GM19324 (cell line): ENCODE measurements at regions not wholly inside any gene's neighbourhood (a gene's known extent, or its start where the extent isn't known, plus 50 kb on each side); places are given as distances from the start of the nearest gene placed in this dataset.

ENCODE experiments used
- ATAC-seq: cut with Tn5 transposase; IDR thresholded peaks from one replicate; pipeline ENCODE4 v1.9.1; 2021; ENCODE audit warnings: mild to moderate bottlenecking, moderate library complexity; ENCODE audit not compliant: unreplicated experiment, low FRiP score

DNA sequence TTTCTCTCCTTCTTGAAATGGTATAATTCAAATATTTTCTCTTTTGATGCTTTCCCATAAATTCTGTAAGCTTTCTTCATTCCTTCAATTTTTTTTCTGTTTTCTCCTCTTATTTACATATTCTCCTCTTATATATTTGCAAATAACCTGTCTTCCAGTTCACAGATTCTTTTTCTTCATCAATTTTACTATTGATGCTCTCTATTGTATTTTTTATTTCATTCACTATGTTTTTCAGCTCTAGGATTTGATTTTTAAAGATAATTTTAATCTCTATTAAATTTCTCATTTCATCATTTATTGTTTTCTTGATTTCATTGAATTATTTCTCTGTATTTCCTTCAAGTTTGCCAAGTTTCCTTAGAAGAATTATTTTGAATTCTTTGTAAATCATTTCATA, 54.0 kb upstream of the PRPS1L1 start:
- ATAC-seq: no peak

DNA sequence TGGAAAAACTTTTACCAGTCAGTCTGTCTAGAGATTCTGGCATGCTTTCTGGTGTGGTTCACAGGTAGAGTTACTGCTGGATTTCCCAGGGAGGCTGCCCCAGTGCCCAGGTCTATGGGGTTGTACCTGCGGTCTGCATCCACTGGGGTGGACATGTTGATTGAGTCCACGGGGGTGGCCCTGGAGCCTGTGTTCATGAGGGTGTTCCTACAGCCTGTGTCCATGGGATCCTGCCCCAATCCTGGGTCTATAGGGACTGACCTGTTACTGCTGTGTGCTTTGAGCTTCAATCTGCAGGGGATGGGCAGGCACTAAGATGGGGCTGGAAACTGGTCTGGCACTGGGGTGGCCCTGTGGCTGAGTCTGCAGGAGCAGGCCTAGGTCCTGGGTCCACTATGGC, 54.5 kb upstream of the PRPS1L1 start:
- ATAC-seq: no peak

DNA sequence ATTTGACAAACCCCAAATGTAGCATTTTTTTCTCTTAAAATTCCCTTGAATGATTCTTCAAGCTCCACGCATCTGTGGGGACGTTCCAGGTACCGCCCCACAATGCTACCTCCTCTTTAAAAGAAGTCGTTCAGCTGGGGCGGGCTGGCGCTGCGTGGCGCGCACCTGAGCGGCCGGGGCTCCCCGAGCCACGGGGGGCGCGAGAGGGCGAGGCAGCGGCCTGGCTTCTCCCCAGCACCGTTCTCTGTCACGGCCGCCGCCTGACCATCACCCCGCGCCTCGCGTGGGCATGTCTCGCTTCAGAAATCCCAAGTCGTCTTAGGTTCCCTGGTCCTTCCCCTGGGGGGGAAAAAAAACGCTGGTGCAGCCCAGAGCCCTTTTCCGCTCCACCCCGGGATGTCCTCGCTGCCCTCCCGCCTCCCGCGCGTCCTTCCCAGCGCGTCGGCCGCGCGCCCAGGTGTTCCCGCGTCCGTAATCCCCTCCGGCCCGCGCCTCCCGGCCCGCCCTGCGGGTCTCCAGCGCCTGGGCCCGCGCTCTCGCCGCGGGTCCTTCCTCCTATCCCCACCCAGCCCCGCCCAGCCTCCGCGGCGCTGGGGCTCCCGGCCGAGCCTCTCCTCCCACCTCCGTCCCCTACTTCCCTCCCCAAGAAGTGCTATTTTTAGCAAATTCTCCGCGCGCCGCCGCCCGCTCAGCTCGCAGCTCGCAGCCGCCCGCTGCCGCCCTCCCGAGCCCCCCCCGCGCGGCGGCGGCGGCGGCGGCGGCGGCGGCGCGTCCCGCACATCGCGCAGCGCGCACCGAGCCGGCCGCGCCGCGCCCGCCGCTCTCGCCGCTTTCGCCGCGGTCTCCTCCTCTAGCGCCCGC, 58.7 kb upstream of the PRPS1L1 start:
- no peak for ATAC-seq

DNA sequence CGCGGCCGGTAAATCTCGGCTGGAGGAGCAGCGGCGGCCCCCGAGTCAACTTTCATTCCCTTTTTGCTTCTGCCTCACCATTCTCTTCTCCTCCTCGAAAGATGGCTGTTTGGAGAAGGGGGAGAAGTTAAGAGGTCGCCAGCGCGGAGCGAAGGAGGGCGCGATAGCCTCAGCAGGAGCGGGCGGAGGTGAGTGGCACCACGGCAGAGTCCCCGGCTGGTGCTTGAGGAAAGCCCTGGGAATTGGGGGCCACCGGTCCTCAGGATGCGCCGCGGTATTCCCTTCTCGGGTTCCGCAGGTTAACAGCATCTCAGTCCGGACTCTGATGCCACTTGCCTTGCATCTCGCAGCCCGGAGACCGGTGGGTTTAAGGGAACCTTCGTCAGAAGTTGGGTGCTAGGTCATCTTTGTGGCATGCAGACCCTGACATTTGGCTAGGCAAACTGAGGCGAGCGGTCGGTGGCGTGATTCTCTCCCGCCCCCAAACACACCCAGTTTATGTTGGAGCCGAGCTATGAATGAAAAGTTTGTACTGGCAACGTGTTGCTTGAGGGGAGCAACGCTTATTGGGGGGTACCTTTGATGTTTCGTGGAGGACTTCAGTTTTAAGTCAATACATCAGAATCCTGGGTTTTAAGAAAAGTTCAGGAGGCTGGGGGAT, 59.5 kb upstream of the PRPS1L1 start:
- no peak for ATAC-seq

DNA sequence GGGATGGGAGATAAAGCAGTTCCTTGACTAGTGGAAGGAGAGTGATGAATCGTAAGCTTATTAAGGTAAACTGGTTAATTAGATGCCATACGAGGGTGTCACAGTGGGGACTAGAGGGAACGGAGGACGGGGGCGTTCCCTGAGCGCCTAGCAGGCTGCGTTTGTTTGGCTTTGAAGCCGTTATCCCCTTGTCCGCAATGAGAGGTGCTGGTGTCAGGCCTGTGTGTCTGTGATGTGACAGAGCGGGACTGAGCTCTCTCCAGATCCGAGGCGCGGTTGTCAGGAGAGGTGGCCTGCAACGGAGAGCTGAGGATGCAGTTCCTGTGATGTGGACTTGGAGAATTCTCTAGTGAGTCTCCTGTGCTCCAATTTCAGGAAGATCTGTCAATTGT, 60.0 kb upstream of the PRPS1L1 start:
- ATAC-seq: no peak

DNA sequence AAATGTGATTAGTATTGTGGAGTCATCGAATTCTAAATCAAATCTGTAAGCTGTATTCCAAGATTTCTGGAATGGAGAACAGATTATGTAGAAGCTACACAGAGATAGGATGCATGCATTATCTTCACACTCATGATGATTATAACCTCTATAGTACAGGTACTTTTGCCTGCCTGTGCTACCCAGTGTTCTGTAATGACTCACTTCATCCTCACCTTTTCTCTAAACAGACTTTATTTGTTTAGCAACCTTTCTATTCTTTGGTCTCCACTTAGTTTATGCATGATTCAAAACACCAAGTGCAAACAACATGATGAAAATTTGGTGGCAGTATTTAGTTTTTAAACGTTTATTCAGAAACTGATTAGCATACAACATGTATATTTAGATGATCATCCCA, 68.4 kb upstream of the PRPS1L1 start:
- no peak for ATAC-seq

DNA sequence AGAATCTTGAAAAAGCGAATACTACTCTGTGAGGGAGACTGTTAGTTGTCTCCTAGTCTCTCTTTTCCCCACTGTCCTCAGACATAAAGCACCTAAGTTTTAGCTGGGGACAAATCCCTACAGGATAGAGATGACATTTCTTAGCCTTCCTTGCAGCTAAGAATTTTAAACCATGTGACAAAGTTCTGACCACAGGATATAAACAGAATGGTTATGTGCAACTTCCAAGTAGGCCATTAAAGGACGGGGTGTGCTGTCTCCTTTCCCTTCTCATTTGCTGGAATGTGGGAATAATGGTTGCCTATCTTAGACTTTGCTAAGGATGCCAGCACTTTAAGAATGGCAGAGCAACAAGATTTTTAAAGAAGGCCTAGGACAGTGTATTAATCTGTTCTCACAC, 74.9 kb upstream of the PRPS1L1 start:
- ATAC-seq: no peak

DNA sequence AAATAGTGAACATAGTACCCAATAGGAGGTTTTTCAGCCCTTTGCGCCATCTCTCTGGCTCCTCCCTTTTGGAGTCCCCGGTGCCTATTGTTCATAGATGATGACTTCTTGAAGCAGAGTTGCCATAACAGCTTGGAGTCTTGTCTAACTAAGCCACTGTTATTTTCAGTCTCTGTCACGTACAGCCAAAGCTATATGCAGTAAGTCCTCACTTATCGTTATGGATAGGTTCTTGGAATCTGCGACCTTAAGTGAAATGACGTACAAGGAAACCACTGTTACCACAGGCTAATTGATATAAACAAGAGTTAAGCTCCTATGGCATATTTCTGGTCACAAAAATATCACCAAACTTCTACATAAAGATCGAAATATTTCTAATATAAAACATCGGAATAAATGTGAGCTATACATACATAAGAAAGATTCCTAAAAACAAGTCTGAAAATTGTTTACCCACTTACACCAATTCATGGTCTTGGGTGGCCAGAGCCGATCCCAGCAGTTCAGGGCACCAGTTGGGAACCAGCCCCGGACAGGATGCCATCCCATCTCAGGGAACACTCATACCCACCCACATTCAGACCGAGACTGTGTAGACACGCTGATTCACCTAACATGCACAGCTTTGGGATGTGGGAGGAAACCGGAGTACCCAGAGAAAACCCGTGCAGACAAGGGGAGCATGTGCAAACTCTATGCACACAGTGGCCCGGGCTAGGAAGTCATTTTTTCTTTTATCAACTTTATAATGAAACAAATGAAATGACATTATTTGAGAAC, 76.0 kb upstream of the PRPS1L1 start:
- ATAC-seq: no peak

DNA sequence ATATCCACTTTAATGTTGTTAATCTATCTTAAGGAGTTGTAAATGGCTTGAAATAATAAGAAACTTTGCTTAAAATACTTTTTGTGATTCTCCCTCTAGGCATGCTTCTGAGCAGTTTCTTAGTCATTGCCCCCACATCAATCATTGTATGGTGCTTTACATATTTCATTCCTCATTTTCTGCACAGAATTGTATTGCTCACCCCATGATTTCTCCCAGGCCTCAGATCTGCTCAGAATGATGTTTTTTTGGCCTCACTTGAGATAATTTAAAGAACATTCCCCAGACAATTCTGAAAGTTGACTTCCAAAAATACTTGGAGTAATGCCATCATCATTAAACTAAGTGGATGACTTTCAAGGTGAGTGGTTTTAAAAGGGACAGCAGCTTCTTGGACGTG, 82.1 kb upstream of the PRPS1L1 start:
- no peak for ATAC-seq

DNA sequence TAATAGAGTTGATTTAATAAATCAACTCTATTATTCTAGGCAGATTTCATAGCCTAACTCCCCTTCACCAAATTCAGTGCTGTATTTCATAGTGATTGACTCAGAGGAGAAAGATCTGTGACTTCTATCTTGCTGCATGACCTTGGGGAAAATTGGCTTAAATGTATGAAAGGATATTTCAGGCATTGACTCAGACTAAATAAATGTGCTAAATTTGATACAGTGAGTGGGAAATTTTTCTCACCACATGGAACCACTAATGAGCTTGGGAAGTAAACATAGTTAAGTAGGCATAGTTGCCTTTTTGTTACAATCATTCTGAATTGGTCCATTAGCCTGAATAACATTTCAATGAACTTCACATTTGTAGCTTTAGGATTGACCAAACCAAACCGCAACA, 89.0 kb upstream of the PRPS1L1 start:
- ATAC-seq: no peak

DNA sequence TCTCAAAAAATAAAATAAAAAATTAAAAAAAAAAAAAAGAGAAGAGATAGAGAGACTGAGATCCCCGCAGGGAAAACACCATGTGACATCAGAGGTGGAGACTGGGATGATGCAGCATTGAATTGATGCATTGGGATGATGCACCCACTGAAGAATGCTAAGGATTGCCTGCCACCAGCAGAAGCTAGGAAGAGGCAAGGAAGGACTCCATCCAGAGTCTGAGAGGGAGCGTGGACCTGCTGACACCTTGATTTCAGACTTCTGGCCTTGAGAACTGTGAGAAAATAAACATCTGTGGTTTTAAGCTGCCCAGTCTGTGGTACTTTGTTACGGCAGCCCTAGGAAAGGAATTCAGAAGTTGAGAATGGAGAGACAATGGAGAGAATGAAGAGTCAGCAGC, 89.8 kb upstream of the PRPS1L1 start:
- no peak for ATAC-seq

DNA sequence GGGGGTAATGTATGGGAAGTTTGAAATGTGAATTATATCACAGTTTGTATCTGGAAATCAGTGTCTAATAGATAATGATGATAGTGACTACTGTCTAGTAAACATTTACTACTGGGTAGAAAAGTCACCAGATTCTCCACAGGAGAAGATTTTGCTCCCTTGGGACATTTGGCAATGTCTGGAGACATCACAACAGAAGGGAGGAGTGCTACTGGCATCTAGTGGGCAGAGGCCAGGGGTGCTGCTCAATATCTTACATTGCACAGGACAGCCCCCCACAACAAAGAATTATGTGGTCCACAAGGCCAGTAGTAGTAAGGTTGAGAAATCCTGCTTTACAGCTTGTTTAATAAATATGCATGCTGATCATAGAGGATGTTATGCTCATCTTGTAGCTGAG, 92.3 kb upstream of the PRPS1L1 start:
- ATAC-seq: no peak

DNA sequence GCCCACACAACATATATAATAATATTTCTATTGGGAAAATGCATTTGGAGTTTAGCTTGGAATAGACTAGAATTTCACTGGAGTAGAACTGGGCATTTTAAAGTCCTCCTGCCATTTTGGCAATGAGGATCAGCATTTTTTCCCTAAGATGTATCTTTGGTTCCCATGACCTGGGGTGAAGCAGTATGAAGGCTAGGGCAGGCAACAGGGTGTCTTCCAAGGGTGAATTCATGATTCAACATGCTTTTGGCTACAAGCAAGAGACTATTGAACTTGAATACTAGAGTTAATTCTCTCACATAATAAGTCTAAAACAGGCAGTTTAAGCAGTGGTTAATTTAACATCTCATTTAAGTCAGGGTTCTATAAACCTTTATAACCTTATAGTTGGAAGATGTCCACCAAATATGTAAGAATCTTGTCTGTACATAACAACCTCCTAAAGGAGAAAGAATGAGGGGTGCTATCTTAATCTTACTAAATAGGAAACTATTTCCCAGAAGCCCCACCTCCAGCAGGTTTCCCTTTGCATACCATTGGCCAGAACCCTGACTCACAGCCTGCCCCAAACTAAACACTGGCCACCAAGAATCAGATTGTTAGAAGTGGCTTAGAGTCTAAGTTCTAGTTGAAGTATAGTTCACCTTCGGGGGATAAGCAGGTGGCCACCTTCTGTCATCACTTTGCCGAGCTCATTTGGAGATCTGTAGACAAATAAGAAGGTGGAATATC, 96.0 kb upstream of the PRPS1L1 start:
- no peak for ATAC-seq

DNA sequence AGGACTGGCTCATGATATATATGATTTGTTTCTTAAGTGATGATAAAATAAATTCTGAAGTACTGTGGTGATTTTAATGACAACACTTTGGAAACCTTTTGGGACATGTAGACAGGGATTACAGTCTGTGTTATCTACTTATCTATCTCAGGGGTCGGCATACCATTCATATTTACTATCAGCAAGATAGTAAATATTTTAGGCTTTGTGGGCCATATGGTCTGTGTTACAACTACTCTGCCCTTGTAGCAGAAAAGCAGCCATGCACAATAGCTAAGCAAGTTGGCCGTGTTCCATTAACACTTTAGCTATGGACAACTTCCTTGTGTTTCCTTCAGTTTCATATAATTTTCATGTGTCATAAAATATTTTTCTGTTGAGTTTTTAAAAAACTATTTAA, 97.8 kb upstream of the PRPS1L1 start:
- no peak for ATAC-seq

DNA sequence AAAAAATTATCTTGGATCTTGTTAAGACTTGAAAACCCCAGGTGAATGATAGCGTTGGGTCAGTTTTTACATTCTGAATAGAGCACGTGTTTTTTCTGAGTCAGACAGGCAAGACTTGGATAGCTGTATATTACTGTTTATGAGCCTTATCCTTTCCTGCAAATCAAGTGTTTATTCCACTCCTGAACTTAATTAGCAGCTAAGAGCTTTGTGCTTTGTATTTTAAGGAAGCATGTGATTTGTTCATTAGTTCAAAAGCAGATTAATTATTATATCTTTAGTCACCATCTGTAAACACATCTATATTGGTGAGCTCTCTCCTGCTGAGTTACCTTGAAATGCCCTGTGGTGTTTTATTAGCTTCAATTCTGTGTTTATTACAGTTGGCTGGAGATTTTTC, 98.6 kb upstream of the PRPS1L1 start:
- ATAC-seq: no peak

DNA sequence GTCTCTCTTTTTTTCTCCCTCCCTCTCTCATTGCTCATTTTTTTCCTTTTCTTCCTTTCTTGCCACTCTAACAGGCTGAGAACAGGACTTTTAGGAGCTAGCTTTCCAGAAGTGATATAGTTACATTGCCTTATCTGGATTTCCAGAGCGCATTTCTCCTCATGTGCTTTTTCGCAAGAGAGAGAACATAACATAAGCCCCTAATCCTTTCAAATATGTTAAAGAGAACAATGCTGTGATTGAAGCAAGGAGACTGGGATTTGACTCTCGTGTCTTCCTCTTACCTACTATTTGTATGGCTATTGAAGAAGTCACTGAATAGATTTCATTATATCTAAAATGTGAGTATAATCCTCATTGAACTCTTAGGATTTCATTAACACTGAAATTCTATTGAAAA, 101.2 kb upstream of the PRPS1L1 start:
- ATAC-seq: no peak

DNA sequence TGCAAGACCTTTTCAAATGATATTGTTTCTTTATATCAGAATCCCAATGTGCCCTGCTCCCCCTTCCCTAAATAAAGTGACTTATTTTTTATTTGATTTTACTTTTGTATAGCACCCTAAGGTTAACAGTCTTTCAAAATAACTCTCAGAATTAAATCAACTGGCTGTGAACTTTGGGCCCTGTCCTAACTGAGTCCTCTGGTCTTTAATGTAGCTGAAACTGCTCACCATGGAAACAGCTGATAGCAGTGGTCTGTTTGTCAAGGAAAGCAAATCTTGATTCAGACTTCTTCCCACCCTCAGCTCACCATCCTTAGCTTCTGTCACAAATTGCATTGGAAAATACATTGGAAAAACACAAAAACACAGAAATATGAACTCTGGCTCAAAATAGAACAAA, 105.2 kb upstream of the PRPS1L1 start:
- no peak for ATAC-seq

DNA sequence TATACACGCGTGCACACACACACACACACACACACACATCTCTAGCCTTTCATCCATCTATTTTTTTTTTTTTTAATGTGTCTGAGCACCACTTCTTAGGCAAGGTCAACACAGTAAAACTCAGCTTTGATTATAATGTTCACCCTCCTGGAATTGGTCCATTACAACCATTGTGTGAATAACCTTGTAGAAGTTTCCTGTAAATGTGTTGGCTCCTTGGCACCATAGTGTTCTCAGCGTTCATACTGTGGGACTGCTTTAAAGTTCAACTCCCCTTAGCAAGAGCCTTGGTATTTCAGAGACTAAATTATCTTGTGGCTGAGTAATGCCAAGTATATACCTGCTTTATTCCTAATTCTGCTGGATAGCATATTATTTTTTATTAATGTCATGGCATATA, 106.3 kb upstream of the PRPS1L1 start:
- ATAC-seq: no peak

DNA sequence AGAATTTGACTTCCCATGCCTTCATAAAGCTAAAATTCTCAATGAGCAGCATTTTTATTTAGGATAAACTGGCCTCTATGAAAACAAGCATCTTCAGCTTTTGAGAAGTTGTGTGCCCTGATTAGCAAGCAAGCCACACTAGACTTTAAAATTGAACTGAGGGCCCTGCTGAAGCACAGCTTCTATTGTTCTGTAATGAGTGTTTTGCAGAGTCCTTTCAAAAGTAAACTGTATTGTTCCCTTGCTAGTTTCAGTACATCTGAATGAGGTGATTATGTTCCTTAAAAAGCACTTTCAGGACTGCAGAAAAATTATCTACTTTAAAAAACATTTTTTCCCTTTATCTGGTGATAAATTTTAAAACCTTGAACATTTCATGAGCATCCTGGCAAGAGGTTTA, 113.3 kb upstream of the PRPS1L1 start:
- ATAC-seq: no peak

DNA sequence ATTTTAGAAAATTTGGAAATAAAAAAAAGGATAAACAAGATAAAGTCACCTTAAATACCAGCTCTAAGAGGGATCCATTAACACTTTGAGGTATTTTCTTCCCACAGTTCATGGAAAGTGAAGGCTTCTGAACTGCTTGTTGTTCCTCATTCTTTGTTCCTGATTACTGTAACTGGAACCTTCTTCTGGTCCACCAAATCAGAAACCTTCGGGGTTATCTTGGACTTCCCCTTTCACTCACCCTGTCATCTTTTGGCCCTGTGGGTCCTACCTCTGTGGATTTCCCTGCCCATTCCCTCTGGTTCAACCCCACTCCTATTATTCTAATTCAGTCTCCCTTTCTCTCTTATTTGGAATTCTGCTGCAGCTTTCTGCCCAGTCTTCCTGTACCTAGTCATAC, 116.5 kb upstream of the PRPS1L1 start:
- no peak for ATAC-seq

DNA sequence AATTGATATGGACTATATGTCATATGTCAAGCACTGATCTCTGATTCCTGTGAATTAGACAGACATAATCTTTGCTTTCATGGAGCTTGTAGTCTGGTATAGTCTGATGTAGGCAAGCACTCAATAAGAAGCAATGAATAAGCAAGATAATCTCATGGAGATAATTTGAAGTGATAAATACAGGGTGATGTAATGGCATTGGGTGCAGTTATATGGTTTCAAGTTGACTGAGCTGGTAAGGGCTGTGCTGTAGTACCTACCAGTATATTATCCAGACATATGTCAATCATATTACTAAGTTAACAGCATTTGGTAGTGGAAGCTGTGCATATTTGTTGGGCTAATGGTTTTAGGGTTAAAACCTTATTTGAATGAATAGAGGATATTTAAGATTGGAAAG, 117.5 kb upstream of the PRPS1L1 start:
- no peak for ATAC-seq
